ENCODE measurements at regions not wholly inside any gene's neighbourhood (a gene's known extent, or its start where the extent isn't known, plus 50 kb on each side); places are given as distances from the start of the nearest gene placed in this dataset.

DNA sequence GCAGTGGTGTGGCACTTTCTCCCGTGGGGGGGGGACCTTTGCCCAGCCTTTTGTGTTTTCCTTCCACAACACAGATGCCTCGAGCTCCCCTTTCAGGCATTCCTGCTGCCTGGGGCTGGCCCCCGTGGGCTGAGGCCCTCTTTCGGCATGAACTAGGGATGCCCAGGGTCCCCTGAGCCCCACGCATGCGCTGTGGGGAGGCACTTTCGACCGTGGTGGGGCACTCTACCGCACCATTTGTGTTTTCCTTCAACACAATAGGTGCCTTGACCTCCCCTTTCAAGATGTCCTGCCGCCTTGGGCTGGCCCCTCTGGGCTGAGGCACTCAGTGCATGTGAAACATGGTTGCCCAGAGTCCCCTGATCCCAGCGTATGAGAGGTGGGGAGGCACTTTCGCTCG lies 363.7 kb downstream of the ALG10 start:
- no peak for FAIRE-seq

DNA sequence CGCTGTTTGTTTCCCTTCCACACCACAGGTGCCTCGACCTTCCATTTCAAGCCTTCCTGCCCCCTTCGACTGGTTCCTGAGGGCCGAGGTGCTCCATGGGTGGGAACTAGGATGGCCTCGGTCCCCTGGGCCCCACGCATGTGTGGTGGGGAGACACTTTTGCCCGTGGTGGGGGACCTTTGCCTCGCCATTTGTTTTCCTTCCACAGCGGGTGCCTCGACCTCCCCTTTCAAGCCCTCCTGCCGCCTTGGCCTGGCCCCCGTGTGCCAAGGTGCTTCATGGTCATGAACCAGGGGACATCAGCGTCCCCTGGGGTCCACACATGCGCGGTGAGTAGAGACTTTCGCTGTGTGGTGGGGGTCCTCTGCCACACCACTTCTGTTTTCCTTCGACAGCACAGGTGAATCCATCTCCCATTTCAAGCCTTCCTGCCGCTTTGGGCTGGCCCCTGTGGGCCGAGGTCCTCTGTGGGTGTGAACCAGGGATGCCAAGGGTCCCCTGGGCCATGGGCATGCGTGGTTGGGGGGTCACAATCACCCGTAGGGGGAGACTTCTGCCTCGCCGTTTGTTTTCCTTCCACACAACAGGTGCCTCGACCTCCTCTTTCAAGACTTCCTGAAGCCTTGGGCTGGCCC lies 364.4 kb downstream of the ALG10 start:
- no peak for FAIRE-seq

DNA sequence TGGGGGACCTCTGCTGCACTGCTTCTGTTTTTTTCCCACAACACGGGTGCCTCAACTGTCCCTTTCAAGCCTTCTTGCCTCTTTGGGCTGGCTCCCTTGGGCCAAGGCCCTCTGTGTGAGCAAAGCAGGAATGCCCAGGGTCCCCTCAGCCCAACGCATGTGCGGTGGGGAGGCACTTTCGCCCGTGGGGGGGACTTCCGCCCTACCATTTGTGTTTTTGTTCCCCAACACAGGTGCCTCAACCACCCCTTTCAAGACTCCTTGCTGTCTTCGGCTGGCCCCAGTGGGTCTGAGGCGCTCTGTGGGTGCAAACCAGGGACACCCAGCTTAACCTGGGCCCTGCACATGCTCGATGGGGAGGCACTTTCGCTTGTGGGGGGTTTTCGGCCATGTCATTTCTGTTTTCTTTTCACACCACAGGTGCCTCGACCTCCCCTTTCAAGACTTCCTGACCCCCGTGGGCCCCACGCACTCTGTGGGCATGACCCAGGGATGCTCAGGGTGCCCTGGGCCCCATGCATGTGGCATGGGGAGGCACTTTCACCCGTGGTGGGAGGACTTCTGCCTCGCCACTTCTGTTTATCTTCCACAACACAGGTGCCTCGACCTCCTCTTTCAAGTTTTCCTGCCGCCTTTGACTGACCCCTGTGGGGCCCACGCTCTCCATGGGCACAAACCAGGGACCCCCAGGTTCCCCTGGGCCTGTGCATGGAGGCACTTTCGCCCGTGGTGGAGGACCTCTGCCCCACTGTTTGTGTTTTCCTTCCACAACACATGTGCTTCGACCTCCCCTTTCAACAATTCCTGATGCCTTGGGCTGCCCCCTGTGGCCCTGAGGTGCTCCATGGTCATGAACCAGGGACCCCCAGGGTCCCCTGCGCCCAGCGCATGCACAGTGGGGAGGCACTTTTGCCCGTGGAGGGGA lies 365.7 kb downstream of the ALG10 start:
- no peak for FAIRE-seq

DNA sequence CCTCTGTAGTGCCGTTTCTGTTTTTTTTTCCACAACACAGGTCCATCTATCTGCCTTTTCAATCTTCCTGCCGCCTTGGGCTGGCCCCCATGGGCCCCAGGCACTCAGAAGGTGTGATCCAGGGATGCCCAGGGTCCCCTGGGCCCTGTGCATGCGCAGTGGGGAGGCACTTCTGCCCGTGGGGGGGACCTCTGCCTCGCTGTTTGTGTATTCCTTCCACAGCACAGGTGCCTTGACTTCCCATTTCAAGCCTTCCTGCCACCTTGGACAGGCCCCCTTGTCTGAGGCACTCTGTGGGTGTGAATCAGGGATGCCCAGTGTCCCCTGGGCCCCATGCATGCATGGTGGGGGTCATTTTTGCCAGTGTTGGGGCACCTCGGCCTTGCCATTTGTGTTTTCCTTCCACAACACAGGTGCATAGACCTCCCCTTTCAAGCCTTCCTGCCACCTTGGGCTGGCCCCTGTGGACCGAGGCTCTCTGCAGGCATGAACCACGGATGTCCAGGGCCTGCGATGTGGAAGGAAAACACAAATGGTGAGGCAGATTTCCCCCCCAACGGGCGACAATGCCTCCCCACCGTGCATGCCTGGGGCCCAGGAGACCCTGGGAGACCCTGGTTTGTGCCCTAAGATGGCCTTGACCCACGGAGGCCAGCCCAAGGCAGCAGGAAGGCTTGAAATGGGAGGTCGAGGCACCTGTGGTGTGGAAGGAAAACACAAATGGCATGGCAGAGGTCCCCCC lies 366.5 kb downstream of the ALG10 start:
- FAIRE-seq: no peak

DNA sequence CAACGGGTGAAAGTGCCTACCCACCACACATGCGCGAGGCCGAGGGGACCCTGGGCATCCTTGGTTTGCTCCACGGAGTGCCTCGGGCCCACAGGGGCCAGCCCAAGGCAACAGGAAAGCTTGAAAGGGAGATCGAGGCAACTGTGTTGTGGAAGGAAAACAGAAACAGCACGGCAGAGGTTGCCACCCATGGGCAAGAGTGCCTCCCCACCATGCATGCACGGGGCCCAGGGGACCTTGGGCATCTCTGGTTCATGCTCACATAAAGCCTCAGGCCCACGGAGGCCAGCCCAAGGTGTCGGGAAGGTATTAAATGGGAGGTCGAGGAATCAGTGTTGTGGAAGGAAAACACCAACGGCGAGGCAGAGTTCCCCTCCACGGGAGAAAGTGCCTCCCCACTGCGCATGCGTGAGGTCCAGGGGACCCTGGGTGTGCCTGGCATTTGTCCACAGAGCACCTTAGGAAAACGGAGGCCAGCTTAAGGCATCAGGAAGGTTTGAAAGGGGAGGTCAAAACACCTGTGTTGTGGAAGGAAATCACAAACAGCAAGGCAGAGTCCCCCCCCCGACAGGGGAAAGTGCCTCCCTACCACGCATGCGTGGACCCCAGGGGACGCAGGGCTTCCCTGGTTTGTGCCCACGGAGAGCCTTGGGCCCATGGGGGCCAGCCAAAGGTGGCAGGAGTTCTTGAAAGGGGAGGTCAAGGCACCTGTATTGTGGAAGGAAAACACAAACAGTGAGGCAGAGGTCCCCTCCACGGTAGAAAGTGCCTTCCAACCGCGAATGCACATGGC lies 367.3 kb downstream of the ALG10 start:
- FAIRE-seq: no peak

DNA sequence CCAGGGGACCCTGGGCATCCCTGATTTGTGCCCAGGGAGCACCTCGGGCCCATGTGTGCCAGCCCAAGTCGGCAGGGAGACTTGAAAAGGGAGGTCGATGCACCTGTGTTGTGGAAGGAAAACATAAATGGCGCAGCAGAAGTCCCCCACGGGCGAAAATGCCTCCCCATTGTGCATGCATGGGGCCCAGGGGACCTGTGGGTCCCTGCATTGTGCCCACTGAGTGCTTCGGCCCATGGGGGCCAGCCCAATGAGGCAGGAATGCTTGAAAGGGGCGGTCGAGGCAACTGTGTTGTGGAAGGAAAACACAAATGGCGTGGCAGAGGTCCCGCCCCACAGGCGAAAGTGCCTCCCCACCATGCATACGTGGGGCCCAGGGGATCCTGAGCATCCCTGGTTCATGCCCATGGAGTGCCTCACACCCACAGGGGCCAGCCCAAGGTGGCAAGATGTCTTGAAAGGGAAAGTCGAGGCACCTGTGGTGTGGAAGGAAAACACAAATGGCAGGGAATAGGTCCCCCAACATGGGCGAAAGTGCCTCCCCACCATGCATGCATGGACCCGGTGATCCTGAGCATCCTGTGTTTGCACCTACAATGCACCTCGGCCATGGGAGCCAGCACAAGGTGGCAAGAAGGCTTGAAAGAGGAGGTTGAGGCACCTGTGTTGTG lies 368.0 kb downstream of the ALG10 start:
- no peak for FAIRE-seq

DNA sequence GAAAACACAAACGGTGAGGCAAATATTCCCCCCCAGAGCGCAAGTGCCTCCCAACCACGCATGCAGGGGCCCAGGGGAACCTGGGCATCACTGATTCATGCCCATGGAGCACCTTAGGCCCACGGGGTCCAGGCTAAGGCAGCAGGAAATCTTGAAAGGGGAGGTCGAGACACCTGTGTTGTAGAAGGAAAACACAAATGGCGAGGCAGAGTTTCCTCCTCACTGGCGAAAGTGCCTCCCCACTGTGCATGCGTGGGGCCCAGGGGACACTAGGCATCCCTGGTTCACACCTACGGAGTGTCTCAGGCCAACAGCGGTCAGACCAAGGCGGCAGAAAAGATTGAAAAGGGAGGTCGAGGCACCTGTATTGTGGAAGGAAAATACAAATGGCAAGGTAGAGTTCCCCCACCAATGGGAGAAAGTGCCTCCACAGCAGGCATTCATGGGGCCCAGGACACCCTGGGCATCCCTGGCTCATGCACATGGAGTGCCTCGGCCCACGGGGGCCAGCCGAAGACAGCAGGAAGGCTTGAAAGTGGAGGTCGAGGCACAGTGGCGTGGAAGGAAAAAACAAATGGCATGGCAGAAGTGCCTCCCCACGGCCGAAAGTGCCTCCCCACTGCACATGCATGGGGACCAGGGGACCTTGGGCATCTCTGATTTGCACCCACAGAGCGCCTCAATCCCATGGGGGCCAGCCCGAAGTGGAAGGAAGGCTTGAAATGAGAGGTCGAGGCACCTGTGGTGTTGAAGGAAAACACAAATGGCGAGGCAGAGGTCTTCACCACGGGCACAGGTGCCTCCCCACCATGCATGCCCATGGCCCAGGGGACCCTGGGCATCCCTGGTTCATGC lies 368.8 kb downstream of the ALG10 start:
- FAIRE-seq: no peak

DNA sequence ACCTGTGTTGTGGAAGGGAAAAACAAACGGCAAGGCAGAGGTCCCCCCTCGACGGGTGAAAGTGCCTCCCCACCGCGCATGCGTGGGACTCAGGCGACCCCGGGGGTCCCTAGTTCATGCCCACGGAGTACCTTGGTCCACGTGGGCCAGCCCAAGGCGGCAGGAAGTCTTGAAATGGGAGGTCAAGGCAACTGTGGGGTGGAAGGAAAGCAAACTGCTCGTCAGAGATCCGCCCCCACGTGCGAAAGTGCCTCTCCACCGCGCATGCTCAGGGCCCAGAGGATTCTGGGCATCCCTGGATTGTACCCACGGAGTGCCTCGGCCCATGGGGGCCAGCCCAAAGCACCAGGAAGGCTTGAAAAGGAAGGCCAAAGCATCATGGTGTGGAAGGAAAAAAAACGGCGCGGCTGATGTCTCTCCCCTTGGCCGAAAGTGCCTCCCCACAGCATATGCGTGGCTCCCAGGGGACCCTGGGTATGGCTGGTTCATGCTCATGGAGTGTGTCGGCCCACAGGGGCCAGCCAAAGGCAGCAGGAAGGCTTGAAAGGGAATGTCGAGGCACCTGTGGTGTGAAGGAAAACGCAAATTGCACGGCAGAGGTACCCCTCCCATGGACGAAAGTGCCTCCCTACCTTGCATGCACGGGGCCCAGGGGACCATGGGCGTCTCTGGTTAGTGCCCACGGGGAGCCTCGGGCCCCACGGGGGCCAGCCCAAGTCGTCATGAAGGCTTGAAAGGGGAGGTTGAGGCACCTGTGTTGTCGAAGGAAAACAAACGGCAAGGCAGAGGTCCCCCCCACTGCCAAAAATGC lies 369.7 kb downstream of the ALG10 start:
- FAIRE-seq: no peak

DNA sequence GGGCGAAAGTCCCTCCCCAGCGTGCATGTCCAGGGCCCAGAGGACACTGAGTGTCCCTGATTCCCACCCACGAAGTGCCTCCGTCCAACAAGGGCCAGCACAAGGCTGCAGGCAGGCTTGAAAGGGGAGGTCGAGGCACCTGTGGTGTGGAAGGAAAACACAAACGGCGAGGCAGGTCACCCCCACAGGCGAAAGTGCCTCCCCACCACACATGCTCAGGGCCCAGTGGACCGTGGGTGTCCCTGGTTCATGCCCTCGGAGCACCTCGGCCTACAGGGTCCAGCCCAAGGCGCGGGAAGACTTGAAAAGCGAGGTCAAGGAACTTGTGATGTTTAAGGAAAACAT lies 370.4 kb downstream of the ALG10 start:
- no peak for FAIRE-seq

DNA sequence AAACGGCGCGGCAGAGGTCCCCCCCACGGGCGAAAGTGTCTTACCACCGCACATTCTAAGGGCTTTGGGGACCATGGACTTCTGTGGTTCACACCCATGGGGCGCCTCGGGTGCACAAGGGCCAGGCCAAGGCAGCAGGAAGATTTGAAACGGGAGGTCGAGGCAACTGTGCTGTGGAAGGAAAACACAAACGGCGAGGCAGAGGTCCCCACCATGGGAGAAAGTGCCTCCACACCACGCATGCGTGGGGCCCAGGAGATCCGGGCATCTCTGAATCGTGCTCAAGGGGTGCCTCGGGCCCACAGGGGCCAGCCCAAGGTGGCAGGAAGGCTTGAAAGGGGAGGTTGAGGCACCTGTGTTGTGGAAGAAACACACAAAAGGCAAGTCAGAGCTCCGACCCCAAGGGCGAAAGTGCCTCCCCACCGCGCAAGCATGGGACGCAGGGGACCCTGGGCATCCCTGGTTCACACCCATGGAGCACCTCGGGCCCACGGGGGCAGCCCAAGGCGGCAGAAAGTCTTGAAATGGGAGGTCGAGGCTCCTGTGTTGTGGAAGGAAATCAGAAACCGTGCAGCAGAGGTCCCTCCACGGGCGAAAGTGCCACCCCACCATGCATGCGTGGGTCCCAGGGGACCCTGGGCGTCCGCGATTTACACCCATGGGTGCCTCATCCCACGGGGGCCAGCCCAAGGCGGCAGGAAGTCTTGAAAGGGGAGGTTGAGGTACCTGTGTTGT lies 371.0 kb downstream of the ALG10 start:
- FAIRE-seq: no peak

DNA sequence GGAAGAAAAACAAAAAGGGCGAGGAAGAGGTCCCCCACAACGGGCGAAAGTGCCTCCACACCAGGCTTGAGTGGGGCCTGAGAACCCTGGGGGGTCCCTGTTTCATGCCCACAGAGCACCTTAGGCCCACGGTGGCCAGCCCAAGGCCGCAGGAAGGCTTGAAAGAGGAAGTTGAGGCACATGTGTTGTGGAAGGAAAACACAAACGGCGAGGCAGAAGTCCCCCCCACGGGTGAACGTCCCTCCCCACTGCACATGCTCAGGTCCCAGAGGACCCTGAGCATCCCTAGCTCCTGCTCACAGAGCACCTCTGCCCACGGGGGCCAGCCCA lies 371.5 kb downstream of the ALG10 start:
- no peak for FAIRE-seq

DNA sequence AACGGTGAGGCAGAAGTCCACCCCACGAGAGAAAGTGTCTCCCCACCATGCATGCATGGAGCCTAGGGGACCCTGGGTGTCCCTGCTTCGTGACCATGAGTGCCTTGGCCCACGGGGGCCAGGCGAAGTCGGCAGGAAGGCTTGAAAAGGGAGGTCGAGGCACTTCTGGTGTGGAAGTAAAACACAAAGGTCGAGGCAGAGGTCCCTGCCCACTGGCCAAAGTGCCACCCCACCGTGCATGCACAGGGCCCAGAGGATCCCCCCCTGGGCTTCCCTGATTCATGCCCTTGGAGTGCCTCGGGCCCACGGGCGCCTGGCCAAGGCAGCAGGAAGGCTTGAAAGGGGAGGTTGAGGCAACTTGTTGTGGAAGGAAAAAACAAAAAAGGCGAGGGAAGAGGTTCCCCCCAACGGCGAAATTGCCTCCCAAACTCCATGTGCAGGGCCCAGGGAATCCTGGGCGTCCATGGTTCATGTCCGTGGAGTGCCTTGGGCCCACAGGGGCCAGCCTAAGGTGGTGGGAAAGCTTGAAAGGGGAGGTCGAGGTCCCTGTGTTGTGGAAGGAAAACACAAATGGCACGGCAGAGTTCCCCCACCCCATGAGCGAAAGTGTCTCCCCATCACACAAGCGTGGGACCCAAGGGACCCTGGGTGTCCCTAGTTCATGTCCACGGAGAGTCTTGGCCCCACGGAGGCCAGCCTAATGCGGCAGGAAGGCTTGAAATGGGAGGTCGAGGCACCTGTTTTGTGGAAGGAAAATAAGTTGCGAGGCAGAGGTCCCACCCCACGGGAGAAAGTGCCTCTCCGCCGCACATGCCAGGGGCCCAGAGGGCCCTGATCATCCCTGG lies 372.1 kb downstream of the ALG10 start:
- no peak for FAIRE-seq

DNA sequence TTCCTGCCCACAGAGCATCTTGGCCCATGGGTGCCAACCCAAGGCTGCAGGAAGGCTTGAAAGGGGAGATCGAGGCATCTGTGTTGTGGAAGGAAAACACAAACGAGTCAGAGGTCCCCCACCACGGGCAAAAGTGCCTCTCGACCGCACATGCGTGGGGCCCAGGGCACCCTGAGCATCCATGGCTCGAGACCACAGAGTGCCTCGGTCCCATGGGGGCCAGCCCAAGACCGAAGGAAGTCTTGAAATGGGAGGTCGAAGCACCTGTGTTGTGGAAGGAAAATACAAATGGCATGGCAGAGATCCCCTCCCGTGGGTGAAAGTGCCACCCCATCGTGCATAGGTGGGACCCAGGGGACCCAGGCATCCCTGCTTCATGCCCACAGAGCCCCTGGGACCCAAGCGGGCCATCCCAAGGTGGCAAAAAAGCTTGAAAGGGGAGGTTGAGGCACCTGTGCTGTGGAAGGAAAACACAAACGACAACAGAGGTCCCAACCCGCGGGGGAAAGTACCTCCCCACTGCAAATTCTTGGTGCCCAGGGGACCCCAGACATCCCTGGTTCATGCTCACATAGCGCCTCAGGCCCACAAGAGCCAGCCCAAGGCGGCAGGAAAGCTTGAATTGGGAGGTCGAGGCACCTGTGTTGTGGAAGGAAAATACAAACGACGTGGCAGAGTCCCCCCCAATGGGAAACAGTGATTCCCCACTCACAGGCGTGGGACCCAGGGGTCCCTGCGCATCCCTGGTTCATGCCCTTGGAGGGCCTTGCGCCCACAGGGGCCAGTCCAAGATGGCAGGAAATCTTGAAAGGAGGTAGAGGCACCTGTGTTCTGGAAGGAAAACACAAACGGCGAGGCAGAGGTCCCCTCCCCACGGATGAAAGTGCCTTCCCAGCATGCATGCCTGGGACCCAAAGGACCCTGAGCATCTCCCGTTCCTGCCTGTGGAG lies 373.0 kb downstream of the ALG10 start:
- FAIRE-seq: no peak

DNA sequence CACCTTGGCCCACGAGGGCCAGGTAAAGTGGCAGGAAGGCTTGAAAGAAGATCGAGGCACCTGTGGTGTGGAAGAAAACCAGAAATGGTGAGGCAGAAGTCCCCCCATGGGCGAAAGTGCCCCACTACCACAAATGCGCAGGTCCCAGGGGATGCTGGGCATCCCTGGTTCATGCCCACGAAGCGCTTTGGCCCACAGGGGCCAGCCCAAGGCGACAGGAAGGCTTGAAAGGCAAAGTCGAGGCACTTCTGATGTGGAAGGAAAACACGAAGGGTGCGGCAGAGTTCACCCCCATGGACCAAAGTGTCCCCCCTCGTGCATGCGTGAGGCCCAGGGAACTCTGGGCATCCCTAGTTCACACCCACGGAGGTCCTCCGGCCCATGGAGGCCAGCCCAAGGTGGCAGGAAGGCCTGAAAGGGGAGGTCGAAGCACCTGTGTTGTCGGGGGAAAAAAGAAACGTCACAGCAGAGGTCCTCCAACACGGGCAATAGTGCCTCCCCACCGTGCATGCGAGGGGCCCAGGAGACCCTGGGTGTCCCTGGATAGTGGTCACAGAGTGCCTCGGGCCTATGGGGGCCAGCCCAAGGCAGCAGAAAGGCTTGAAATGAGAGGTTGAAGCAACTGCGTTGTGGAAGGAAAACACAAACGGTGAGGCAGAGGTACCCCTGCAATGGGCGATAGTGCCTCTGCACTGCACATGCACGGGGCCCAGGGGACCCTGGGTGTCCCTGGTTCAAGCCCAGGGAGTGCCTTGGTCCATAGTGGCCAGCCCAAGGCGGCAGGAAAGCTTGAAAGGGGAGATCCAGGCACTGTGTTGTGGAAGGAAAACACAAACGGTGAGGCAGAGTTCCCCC lies 373.9 kb downstream of the ALG10 start:
- no peak for FAIRE-seq

DNA sequence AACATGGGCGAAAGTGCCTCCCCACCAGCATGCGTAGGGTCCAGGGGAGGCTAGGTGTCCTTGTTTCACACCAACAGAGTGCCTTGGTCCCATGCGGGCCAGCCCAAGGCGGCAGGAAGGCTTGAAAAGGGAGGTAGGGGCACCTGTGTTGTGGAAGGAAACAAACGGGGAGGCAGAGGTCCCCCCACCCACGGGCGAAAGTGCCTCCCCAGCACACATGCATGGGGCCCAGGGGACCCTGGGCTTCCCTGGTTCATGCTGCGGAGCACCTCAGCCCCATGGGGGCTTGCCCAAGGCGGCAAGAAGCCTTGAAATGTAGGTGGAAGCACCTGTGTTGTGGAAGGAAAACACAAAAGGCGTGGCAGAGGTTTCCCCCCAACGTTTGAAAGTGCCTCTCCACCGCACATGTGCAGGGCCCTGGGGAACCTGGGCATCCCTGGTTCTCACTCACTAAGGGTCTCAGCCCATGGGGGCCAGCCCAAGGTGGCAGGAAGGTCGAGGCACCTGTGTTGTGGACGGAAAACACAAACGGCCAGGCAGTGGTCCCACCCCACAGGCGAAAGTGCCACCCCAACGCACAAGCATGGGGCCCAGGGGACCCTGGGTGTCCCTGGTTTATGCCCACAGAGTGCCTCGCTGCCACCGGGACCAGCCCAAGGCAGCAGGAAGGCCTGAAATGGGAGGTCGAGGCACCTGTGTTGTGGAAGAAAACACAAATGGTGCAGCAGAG lies 374.7 kb downstream of the ALG10 start:
- FAIRE-seq: no peak
